Loucy (cell line): ENCODE measurements at regions not wholly inside any gene's neighbourhood (a gene's known extent, or its start where the extent isn't known, plus 50 kb on each side); places are given as distances from the start of the nearest gene placed in this dataset.

Experiments used
- EZH2phosphoT487 ChIP-seq: fragments of 200-600 bp; IDR thresholded peaks from 2 replicates; pipeline ENCODE4 v1.6.1; 2018; ENCODE audit warnings: antibody characterized with exemption, mild to moderate bottlenecking, moderate library complexity, borderline replicate concordance
- TF ChIP-seq, protein P1 (sequence below): fragments of 200-600 bp; sonication (generic); conservative IDR thresholded peaks from 2 replicates; pipeline ENCODE4 v1.5.1; 2014; ENCODE audit warnings: mild to moderate bottlenecking, antibody characterized with exemption, low read length

DNA sequence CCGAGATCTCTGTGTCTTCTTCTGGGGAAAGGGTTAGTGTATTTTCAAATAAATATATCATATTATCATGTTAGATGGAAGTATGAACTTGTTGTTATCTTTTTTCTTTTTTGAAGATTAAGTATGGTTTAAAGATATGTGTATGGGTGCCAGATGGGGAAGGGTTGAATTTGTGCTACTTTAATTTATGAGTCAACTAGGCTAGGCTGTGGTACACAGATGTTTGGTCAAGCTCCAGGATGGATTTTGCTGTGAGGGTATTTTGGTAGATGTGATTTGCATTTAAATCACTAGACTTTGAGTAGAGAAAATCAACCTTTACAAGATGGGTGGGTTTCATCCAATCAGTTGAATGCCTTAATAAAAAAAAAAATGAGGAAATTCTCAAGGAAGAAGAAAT is 886.6 kb upstream of the ADGRB3 start:
- TF ChIP-seq, protein P1, sequence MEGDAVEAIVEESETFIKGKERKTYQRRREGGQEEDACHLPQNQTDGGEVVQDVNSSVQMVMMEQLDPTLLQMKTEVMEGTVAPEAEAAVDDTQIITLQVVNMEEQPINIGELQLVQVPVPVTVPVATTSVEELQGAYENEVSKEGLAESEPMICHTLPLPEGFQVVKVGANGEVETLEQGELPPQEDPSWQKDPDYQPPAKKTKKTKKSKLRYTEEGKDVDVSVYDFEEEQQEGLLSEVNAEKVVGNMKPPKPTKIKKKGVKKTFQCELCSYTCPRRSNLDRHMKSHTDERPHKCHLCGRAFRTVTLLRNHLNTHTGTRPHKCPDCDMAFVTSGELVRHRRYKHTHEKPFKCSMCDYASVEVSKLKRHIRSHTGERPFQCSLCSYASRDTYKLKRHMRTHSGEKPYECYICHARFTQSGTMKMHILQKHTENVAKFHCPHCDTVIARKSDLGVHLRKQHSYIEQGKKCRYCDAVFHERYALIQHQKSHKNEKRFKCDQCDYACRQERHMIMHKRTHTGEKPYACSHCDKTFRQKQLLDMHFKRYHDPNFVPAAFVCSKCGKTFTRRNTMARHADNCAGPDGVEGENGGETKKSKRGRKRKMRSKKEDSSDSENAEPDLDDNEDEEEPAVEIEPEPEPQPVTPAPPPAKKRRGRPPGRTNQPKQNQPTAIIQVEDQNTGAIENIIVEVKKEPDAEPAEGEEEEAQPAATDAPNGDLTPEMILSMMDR, result no peak
- TF ChIP-seq EZH2phosphoT487, result no peak
